SJSA1 (cell line): ENCODE measurements at regions not wholly inside any gene's neighbourhood (a gene's known extent, or its start where the extent isn't known, plus 50 kb on each side); places are given as distances from the start of the nearest gene placed in this dataset.
"Not testable (repeated sequence)": the region's sequence is repeated elsewhere in the genome, so short reads cannot be mapped to it uniquely, and the experiment has no call there.

Experiments used
- DNase-seq, 2 experiments: peaks; one replicate each; pipeline ENCODE4 v3.0.0-alpha.2; 2015 to 2020; ENCODE audit warnings: low spot score in 2 of 2, low read depth in 1 of 2
- H3K27ac ChIP-seq: fragments of 250-450 bp; sonication (Bioruptor Pico); 2 replicates; pipeline ENCODE4 v1.5.1; 2020; ENCODE audit warnings: mild to moderate bottlenecking, moderate library complexity
- H3K27me3 ChIP-seq: fragments of 250-450 bp; sonication (Bioruptor Pico); replicated peaks from 2 replicates; pipeline ENCODE4 v1.5.1; 2020; ENCODE audit warnings: mild to moderate bottlenecking, moderate library complexity
- H3K36me3 ChIP-seq: fragments of 250-450 bp; sonication (Bioruptor Pico); 2 replicates; pipeline ENCODE4 v1.5.1; 2020; ENCODE audit warnings: mild to moderate bottlenecking
- H3K4me1 ChIP-seq: fragments of 250-450 bp; sonication (Bioruptor Pico); replicated peaks from 2 replicates; pipeline ENCODE4 v1.6.1; 2021; ENCODE audit warnings: mild to moderate bottlenecking
- H3K4me3 ChIP-seq: fragments of 250-450 bp; sonication (Bioruptor Pico); 2 replicates; pipeline ENCODE4 v1.5.1; 2020; ENCODE audit warnings: mild to moderate bottlenecking
- H3K9me3 ChIP-seq: fragments of 250-450 bp; sonication (Bioruptor Pico); replicated peaks from 2 replicates; pipeline ENCODE4 v1.5.1; 2020; ENCODE audit warnings: mild to moderate bottlenecking

- H3K27ac ChIP-seq = no peak overlapping the region
- no peaks in the 10 kb centered on the region for H3K4me1 ChIP-seq
- H3K36me3 ChIP-seq = no peaks in the 10 kb centered on the region
- H3K9me3 ChIP-seq = no peaks in the 10 kb centered on the region
- DNase-seq = no peak
- H3K27me3 ChIP-seq = no peaks in the 10 kb centered on the region
- H3K4me3 ChIP-seq = no peak overlapping the region
These were observed 165.1 kb upstream of the SLC24A3 start for GRCh38 chr20:19047040-19047950.

- Histone ChIP-seq H3K9me3 (no peaks in the 10 kb centered on the region), H3K36me3 (no peaks in the 10 kb centered on the region), H3K4me3 (no peak overlapping the region), H3K27ac (no peak overlapping the region), H3K27me3 (no peaks in the 10 kb centered on the region), H3K4me1 (no peaks in the 10 kb centered on the region)
- DNase-seq = no peak
These were observed 164.5 kb upstream of the SLC24A3 start for GRCh38 chr20:19047951-19048296.

GRCh38 chr20:19048995-19049501 is 163.4 kb upstream of the SLC24A3 start:
- H3K4me1 ChIP-seq = no peaks in the 10 kb centered on the region
- H3K4me3 ChIP-seq = no peak overlapping the region
- H3K36me3 ChIP-seq = no peaks in the 10 kb centered on the region
- no peaks in the 10 kb centered on the region for H3K27me3 ChIP-seq
- DNase-seq = no peak
- no peaks in the 10 kb centered on the region for H3K9me3 ChIP-seq
- H3K27ac ChIP-seq = no peak overlapping the region

- H3K27ac ChIP-seq = no peak overlapping the region
- H3K36me3 ChIP-seq = no peaks in the 10 kb centered on the region
- no peaks in the 10 kb centered on the region for H3K4me1 ChIP-seq
These were observed 162.9 kb upstream of the SLC24A3 start for GRCh38 chr20:19049514-19049913.

GRCh38 chr20:19056909-19057308 is 155.5 kb upstream of the SLC24A3 start:
- Histone ChIP-seq H3K9me3 (no peaks in the 10 kb centered on the region), H3K4me1 (no peaks in the 10 kb centered on the region), H3K27ac (no peak overlapping the region), H3K4me3 (no peak overlapping the region), H3K36me3 (no peaks in the 10 kb centered on the region), H3K27me3 (no peaks in the 10 kb centered on the region)
- DNase-seq = no peak

More at GRCh38 chr20:19049514-19049913, 162.9 kb upstream of the SLC24A3 start:
- Histone ChIP-seq H3K9me3 (no peaks in the 10 kb centered on the region), H3K27me3 (no peaks in the 10 kb centered on the region), H3K4me3 (no peak overlapping the region)
- DNase-seq = no peak

DNA sequence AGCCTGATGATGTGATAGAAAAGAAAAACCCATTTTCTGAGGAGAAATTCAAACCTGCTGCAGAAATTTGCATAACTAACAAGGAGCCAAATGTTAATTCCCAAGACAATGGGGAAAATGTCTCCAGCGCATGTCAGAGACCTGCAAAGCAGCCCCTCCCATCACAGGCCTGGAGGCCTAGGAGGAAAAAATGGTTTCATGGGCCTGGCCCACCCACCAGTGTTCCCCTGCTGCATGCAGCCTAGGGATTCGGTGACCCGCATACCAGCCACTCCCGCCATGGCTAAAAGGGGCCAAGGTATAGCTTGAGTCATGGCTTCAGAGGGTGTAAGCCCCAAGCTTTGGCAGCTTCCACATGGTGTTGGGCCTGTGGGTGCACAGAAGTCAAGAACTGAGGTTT is 147.7 kb upstream of the SLC24A3 start:
- not testable (repeated sequence) for H3K4me3 ChIP-seq, H3K4me1 ChIP-seq, DNase-seq

DNA sequence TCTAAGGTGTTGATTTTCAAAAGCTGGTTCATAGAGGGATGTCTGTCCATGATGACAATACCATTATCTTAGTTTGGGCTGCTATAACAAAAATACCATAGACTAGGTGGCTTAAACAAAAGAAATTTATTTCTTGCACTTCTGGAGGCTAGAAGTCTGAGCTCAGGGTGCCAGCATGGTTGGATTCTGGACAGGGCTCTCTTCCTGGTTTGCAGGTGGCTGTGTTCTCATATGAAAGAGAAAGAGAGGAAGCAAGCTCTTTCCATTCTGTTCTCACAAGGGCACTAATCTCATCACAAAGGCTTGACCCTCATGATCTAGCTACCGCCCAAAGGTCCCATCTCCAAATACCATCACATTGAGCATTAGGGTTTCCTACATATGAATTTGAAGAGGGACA is 144.5 kb upstream of the SLC24A3 start:
- Histone ChIP-seq H3K9me3 (peaks cover 9% of the 10 kb centered on the region), H3K4me3 (no peak overlapping the region), H3K27ac (no peak overlapping the region), H3K36me3 (no peaks in the 10 kb centered on the region), H3K27me3 (no peaks in the 10 kb centered on the region), H3K4me1 (no peaks in the 10 kb centered on the region)
- no peak for DNase-seq

More for the DNA sequence above, 147.7 kb upstream of the SLC24A3 start:
- H3K36me3 ChIP-seq, H3K27me3 ChIP-seq, H3K27ac ChIP-seq: not testable (repeated sequence)
- H3K9me3 ChIP-seq = peaks cover 11% of the 10 kb centered on the region

DNA sequence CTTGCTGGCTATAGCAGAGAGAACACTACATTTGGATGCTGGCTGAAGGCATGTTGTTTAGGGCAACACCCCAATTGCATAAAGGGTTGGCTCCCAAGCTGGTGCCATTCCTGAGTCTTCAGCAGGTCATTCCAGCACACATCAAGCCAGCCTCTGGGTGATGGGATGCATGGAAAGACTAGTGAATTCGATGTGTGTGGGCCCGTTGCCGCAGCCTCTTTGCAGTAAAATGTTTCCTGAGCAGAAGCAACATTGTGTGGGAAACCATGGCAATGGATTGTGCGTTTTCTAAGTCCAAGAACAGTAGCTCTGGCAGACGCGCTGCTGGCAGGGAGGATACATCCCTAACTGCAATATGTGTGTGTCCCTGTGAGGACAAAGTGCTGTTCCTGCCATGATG is 142.4 kb upstream of the SLC24A3 start:
- H3K4me3 ChIP-seq = no peak overlapping the region
- DNase-seq = no peak
- no peaks in the 10 kb centered on the region for H3K4me1 ChIP-seq
- H3K27ac ChIP-seq = no peak overlapping the region
- H3K36me3 ChIP-seq = no peaks in the 10 kb centered on the region
- peaks cover 9% of the 10 kb centered on the region for H3K9me3 ChIP-seq
- H3K27me3 ChIP-seq = no peaks in the 10 kb centered on the region

- Histone ChIP-seq H3K4me1 (no peaks in the 10 kb centered on the region), H3K27ac (no peak overlapping the region), H3K4me3 (no peak overlapping the region), H3K36me3 (no peaks in the 10 kb centered on the region), H3K27me3 (no peaks in the 10 kb centered on the region), H3K9me3 (peaks cover 9% of the 10 kb centered on the region)
- no peak for DNase-seq
These were observed 141.6 kb upstream of the SLC24A3 start for GRCh38 chr20:19070681-19071445.

- H3K4me1 ChIP-seq = no peaks in the 10 kb centered on the region
- H3K27ac ChIP-seq = no peak overlapping the region
- no peak overlapping the region for H3K4me3 ChIP-seq
- DNase-seq = no peak
- no peaks in the 10 kb centered on the region for H3K27me3 ChIP-seq
- no peaks in the 10 kb centered on the region for H3K36me3 ChIP-seq
- peaks cover 7% of the 10 kb centered on the region for H3K9me3 ChIP-seq
These were observed 141.1 kb upstream of the SLC24A3 start for GRCh38 chr20:19071446-19071725.

DNA sequence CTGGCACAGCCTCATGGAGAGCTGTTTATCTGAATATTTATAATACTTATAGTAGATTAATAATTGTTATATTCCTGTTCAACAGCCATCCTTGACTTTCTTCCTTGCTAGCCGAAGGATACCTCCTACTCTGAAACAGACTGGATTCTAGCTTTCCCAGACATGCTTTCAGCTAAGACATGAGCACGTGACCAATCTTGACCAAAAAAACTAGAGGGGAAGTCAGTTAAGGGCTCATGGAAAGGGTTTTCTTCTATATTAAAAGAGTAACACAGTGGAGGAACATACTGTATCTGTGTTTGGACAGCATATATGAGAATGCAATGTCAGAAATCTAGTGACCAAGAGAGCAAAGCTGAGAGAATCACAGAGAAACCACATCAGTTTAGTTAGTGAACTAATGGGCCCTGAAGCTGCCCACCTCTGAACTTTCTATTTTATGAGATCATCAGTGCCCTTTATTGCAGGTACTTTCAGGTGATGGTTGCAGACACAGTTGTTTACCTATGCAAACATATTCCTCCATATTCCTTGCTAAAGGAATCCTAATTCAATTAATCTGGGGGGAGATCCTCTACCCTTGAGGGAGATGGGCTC is 140.4 kb upstream of the SLC24A3 start:
- no peaks in the 10 kb centered on the region for H3K27me3 ChIP-seq
- H3K36me3 ChIP-seq = no peaks in the 10 kb centered on the region
- H3K9me3 ChIP-seq = peaks cover 1% of the 10 kb centered on the region; the same call in 1 of the 2 replicates
- no peak for DNase-seq
- H3K4me3 ChIP-seq = no peak overlapping the region
- H3K27ac ChIP-seq = no peak overlapping the region
- H3K4me1 ChIP-seq = no peaks in the 10 kb centered on the region

GRCh38 chr20:19072988-19073387 is 139.5 kb upstream of the SLC24A3 start:
- Histone ChIP-seq H3K9me3 (no peaks in the 10 kb centered on the region), H3K27ac (no peak overlapping the region), H3K27me3 (no peaks in the 10 kb centered on the region), H3K4me1 (no peaks in the 10 kb centered on the region), H3K4me3 (no peak overlapping the region), H3K36me3 (no peaks in the 10 kb centered on the region)
- no peak for DNase-seq

DNA sequence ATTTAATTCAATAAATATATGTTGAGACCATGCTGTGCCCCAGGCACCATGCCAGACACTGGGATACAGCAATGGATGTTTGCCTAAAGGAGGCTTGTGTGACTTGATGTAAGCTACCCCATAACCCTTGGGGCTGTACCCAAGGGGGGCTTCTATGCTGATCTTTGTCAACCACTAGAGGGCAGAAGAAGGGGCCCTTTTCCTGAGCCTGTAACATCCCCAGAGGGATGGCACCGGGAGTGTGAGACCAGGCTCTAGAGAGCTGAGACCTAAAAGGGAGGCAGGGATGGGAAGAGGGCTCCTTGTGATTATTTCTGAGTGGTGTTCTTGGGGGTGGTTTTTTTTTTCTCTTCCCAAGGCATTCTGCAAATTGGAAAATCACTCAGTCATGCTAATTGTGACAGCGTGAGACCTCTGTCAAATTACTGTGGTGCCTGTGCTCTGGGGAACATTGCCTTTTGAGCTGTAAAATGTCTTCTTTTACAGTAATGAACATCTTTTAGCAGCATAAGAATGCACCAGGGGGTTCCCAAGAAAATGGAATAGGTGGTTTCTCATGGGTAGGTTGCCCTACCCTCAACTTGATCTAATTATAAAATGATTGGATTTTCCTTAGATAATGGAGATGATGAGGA is 138.7 kb upstream of the SLC24A3 start:
- Histone ChIP-seq H3K36me3 (no peaks in the 10 kb centered on the region), H3K27me3 (no peaks in the 10 kb centered on the region), H3K4me1 (no peaks in the 10 kb centered on the region), H3K27ac (no peak overlapping the region), H3K4me3 (no peak overlapping the region), H3K9me3 (no peaks in the 10 kb centered on the region)
- DNase-seq = no peak

DNA sequence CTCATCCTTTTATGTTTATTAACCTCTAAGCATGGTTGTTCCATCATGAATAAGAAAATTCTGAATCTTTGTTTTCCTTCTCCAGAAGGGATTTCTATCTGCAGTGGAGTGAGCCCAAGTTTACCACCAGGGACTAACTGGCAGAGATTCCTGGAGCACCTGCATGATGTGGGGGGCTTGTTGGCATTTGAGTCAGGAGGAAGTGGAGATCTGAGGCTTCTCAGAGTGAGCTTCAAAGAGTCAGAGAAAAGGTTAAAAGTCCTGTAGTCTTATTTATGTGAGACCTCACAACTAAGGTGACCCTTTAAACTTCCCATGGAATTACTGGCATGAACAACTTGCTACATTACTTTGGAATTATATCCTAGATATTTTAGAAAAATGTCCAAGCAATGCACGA is 138.1 kb upstream of the SLC24A3 start:
- Histone ChIP-seq H3K36me3 (no peaks in the 10 kb centered on the region), H3K27me3 (no peaks in the 10 kb centered on the region), H3K27ac (no peak overlapping the region), H3K4me1 (no peaks in the 10 kb centered on the region), H3K9me3 (no peaks in the 10 kb centered on the region), H3K4me3 (no peak overlapping the region)
- no peak for DNase-seq
